NOMO-1 treated with DMSO at 0.1 percent for 48 hours (cell line): ENCODE measurements at regions not wholly inside any gene's neighbourhood (a gene's known extent, or its start where the extent isn't known, plus 50 kb on each side); places are given as distances from the start of the nearest gene placed in this dataset.
"Not testable (repeated sequence)": the region's sequence is repeated elsewhere in the genome, so short reads cannot be mapped to it uniquely, and the experiment has no call there.

Source experiments
- DNase-seq: peaks from one replicate; lab custom pipeline; 2025; ENCODE audit not compliant: unreplicated experiment; lab: John Stamatoyannopoulos, UW

- no peak for DNase-seq
These were observed 997.6 kb upstream of the CITED2 start for GRCh38 chr6:140372064-140372463.

GRCh38 chr6:140370976-140371870 is 996.8 kb upstream of the CITED2 start:
- DNase-seq, result peak; percentile 45

GRCh38 chr6:140370441-140370840 is 996.0 kb upstream of the CITED2 start:
- no peak for DNase-seq

- no peak for DNase-seq
These were observed 992.5 kb upstream of the CITED2 start for GRCh38 chr6:140366991-140367390.

- DNase-seq, result no peak
These were observed 990.5 kb upstream of the CITED2 start for GRCh38 chr6:140364916-140365315.

GRCh38 chr6:140360651-140361050 is 986.2 kb upstream of the CITED2 start:
- no peak for DNase-seq

- DNase-seq, result no peak
These were observed 981.0 kb upstream of the CITED2 start for GRCh38 chr6:140355476-140355875.

GRCh38 chr6:140354296-140354695 is 979.8 kb upstream of the CITED2 start:
- no peak for DNase-seq

- no peak for DNase-seq
These were observed 979.1 kb upstream of the CITED2 start for GRCh38 chr6:140353536-140353935.

GRCh38 chr6:140346428-140346827 is 972.0 kb upstream of the CITED2 start:
- DNase-seq, result no peak

- no peak for DNase-seq
These were observed 971.5 kb upstream of the CITED2 start for GRCh38 chr6:140345935-140346334.

- no peak for DNase-seq
These were observed 969.9 kb upstream of the CITED2 start for GRCh38 chr6:140344142-140344913.

- DNase-seq, result no peak
These were observed 968.7 kb upstream of the CITED2 start for GRCh38 chr6:140343128-140343527.

- DNase-seq, result no peak
These were observed 966.8 kb upstream of the CITED2 start for GRCh38 chr6:140341272-140341671.

- no peak for DNase-seq
These were observed 966.3 kb upstream of the CITED2 start for GRCh38 chr6:140340795-140341194.

- not testable (repeated sequence) for DNase-seq
These were observed 964.6 kb upstream of the CITED2 start for GRCh38 chr6:140339084-140339483.

- peak; percentile 55 for DNase-seq
These were observed 947.4 kb upstream of the CITED2 start for GRCh38 chr6:140321891-140322290.

- peak; percentile 72 for DNase-seq
These were observed 945.9 kb upstream of the CITED2 start for GRCh38 chr6:140320081-140321080.

GRCh38 chr6:140319209-140319608 is 944.8 kb upstream of the CITED2 start:
- DNase-seq, result no peak

- DNase-seq, result no peak
These were observed 944.0 kb upstream of the CITED2 start for GRCh38 chr6:140318408-140318807.

- DNase-seq, result no peak
These were observed 943.5 kb upstream of the CITED2 start for GRCh38 chr6:140317950-140318349.
